Lower leg skin (tissue), 3 donors: ENCODE measurements at regions not wholly inside any gene's neighbourhood (a gene's known extent, or its start where the extent isn't known, plus 50 kb on each side); places are given as distances from the start of the nearest gene placed in this dataset.

Source experiments
- CTCF ChIP-seq, 3 donors: fragments of 450-650 bp; IDR thresholded peaks; one replicate each; pipeline ENCODE4 v1.5.1; 2016; ENCODE audit warnings: antibody characterized with exemption in 3 of 3, mild to moderate bottlenecking in 3 of 3, moderate library complexity in 2 of 3
- POLR2A ChIP-seq, 2 donors: fragments of 450-650 bp; IDR thresholded peaks; one replicate each; pipeline ENCODE4 v1.6.1; 2016 to 2017; ENCODE audit warnings: antibody characterized with exemption in 2 of 2, mild to moderate bottlenecking in 1 of 2, moderate library complexity in 1 of 2

DNA sequence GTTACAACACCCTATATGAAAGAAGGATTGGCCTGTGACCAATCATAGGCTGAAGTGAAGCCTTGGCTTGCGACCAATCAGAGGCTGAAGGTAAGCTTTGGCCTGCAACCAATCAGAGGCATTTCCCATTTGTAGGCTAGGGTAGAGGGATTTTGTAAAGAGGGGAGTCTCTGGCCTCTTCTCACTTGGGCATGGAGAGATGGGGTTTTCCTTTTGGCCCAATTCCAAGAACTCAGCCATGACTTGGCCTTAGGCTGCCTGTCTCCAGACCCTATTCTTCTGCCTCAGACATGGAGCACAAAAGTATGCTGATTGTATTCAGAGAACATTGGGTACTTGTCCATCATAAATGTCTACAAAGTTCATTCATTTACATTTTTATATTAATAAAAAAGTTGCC is 308.3 kb downstream of the UTRN start:
- TF ChIP-seq CTCF (IDR thresholded peaks at IDR 0.05) (no peak), POLR2A (IDR thresholded peaks at IDR 0.05) (no peak)
